Vagina (tissue), 2 donors: ENCODE measurements at regions not wholly inside any gene's neighbourhood (a gene's known extent, or its start where the extent isn't known, plus 50 kb on each side); places are given as distances from the start of the nearest gene placed in this dataset.

Experiments
- DNase-seq, 2 donors: peaks; one replicate each; pipeline ENCODE4 v3.0.0-alpha.2; 2017; ENCODE audit errors: extremely low spot score in 2 of 2
- H3K27ac ChIP-seq: fragments of 200-600 bp; sonication (generic); one replicate; pipeline ENCODE4 v1.5.1; 2019
- H3K27me3 ChIP-seq: fragments of 200-600 bp; sonication (generic); one replicate; pipeline ENCODE4 v1.5.1; 2019
- H3K36me3 ChIP-seq, 2 donors: fragments of 200-600 bp; sonication (generic); one replicate each; pipeline ENCODE4 v1.5.1; 2017 to 2019
- H3K4me1 ChIP-seq: fragments of 200-600 bp; sonication (generic); one replicate; pipeline ENCODE4 v1.5.1; 2019
- H3K4me3 ChIP-seq, 2 donors: fragments of 200-600 bp; sonication (generic); 1 replicate in 1 of 2; 2 replicates in 1 of 2; pipeline ENCODE4 v1.5.1; 2016 to 2019
- H3K9me3 ChIP-seq: fragments of 200-600 bp; sonication (generic); one replicate; pipeline ENCODE4 v1.5.1; 2019
- CTCF ChIP-seq, 3 experiments: fragments of 450-650 bp in 2 of 3; fragments of 200-600 bp in 1 of 3; sonication (generic) in 1 of 3; IDR thresholded peaks; one replicate each; pipeline ENCODE4 v1.5.1; 2017 to 2019; ENCODE audit warnings: antibody characterized with exemption in 3 of 3, mild to moderate bottlenecking in 2 of 3, moderate library complexity in 2 of 3
- POLR2A ChIP-seq, 2 donors: fragments of 450-650 bp; IDR thresholded peaks; one replicate each; pipeline ENCODE4 v1.6.1; 2017; ENCODE audit warnings: antibody characterized with exemption in 2 of 2, mild to moderate bottlenecking in 2 of 2, moderate library complexity in 2 of 2
- POLR2AphosphoS5 ChIP-seq, 2 donors: sonication (generic); formaldehyde crosslinking; IDR thresholded peaks; one replicate each; pipeline ENCODE4 v1.9.0; 2017; ENCODE audit warnings: antibody characterized with exemption in 2 of 2, mild to moderate bottlenecking in 2 of 2, low read depth in 1 of 2; ENCODE audit not compliant: insufficient read depth in 1 of 2
- intact Hi-C: fragments of 100-400 bp; cut with DNase I; formaldehyde crosslinking; loops from one replicate; pipeline ENCODE4 v1.15.1; 2023

- Histone ChIP-seq H3K9me3 (no peaks in the 10 kb centered on the region), H3K4me3 (no peak overlapping the region), H3K27ac (no peak overlapping the region), H3K36me3 (no peaks in the 10 kb centered on the region), H3K27me3 (no peaks in the 10 kb centered on the region), H3K4me1 (no peaks in the 10 kb centered on the region)
- TF ChIP-seq CTCF (IDR thresholded peaks at IDR 0.05), result no peak
- TF ChIP-seq POLR2A (IDR thresholded peaks at IDR 0.05), result no peak
- TF ChIP-seq POLR2AphosphoS5 (IDR thresholded peaks at IDR 0.05; ENCODE audit: insufficient read depth in 1 of 2, low read depth in 1 of 2), result no peak
- intact Hi-C loops, result no loop called here
- no peak for DNase-seq
These were observed 87.0 kb upstream of the AMOTL1 start for GRCh38 chr11:94681140-94681539.

GRCh38 chr11:94681852-94682251 lies 86.3 kb upstream of the AMOTL1 start:
- Histone ChIP-seq H3K9me3 (no peaks in the 10 kb centered on the region), H3K27me3 (no peaks in the 10 kb centered on the region), H3K4me3 (no peak overlapping the region), H3K4me1 (no peaks in the 10 kb centered on the region), H3K27ac (no peak overlapping the region), H3K36me3 (no peaks in the 10 kb centered on the region)
- intact Hi-C loops, result no loop called here
- no peak for TF ChIP-seq CTCF (IDR thresholded peaks at IDR 0.05)
- no peak for TF ChIP-seq POLR2A (IDR thresholded peaks at IDR 0.05)
- TF ChIP-seq POLR2AphosphoS5 (IDR thresholded peaks at IDR 0.05; ENCODE audit: insufficient read depth in 1 of 2, low read depth in 1 of 2), result no peak
- no peak for DNase-seq

- Histone ChIP-seq H3K27ac (no peak overlapping the region), H3K4me3 (no peak overlapping the region), H3K27me3 (no peaks in the 10 kb centered on the region), H3K36me3 (no peaks in the 10 kb centered on the region), H3K9me3 (no peaks in the 10 kb centered on the region), H3K4me1 (no peaks in the 10 kb centered on the region)
- intact Hi-C loops, result no loop called here
- TF ChIP-seq CTCF (IDR thresholded peaks at IDR 0.05) (no peak), POLR2A (IDR thresholded peaks at IDR 0.05) (no peak), POLR2AphosphoS5 (IDR thresholded peaks at IDR 0.05; ENCODE audit: insufficient read depth in 1 of 2, low read depth in 1 of 2) (no peak)
- DNase-seq, result no peak
These were observed 73.7 kb upstream of the AMOTL1 start for GRCh38 chr11:94694309-94695060.

- H3K4me3 ChIP-seq, result no peak overlapping the region
- no peaks in the 10 kb centered on the region for H3K4me1 ChIP-seq
- no peaks in the 10 kb centered on the region for H3K36me3 ChIP-seq
- H3K27me3 ChIP-seq, result no peaks in the 10 kb centered on the region
- no peak for DNase-seq
- intact Hi-C loops, result no loop called here
- H3K27ac ChIP-seq, result no peak overlapping the region
- no peaks in the 10 kb centered on the region for H3K9me3 ChIP-seq
- TF ChIP-seq CTCF (IDR thresholded peaks at IDR 0.05) (no peak), POLR2AphosphoS5 (IDR thresholded peaks at IDR 0.05; ENCODE audit: insufficient read depth in 1 of 2, low read depth in 1 of 2) (no peak), POLR2A (IDR thresholded peaks at IDR 0.05) (no peak)
These were observed 71.0 kb upstream of the AMOTL1 start for GRCh38 chr11:94697156-94697555.

- intact Hi-C loops, result no loop called here
These were observed 67.5 kb upstream of the AMOTL1 start for GRCh38 chr11:94700622-94701021.

More at GRCh38 chr11:94700622-94701021, 67.5 kb upstream of the AMOTL1 start:
- H3K9me3 ChIP-seq, result no peaks in the 10 kb centered on the region
- no peak overlapping the region for H3K4me3 ChIP-seq
- H3K27me3 ChIP-seq, result no peaks in the 10 kb centered on the region
- DNase-seq, result no peak
- TF ChIP-seq POLR2AphosphoS5 (IDR thresholded peaks at IDR 0.05; ENCODE audit: insufficient read depth in 1 of 2, low read depth in 1 of 2), result no peak
- no peak for TF ChIP-seq POLR2A (IDR thresholded peaks at IDR 0.05)
- no peak for TF ChIP-seq CTCF (IDR thresholded peaks at IDR 0.05)
- no peaks in the 10 kb centered on the region for H3K36me3 ChIP-seq
- no peak overlapping the region for H3K27ac ChIP-seq
- no peaks in the 10 kb centered on the region for H3K4me1 ChIP-seq
